ENCODE measurements at regions not wholly inside any gene's neighbourhood (a gene's known extent, or its start where the extent isn't known, plus 50 kb on each side); places are given as distances from the start of the nearest gene placed in this dataset.

DNA sequence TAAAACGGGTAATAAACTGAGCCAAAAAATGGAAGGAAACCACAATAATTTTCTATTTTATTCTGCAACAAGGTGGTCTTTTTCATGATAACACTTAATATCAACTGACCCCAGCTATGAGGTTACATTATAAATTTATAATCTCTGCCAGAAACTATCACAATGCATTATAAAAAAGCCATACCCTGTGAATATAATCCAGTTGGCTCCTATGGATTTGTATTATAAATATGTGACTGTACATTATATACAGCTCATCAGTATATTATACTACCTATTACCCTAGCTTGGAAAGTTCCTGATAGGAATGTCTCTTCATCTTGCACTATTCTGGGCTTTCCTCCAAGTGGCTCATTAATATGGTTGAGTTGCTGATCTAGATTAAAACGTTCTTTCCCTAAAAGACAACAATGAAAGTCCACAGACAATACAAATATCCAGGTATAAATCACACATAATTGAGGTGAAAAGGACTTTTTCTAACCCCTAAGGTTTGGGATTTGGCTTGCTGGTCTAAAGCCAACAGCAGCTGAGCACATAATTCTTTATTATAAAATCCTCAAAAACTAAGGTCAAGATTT, 487.7 kb downstream of the TTLL7 start:
- TF ChIP-seq POLR2AphosphoS5 (IDR thresholded peaks at IDR 0.05; ENCODE audit: low read depth, low read length) = no peak
- TF ChIP-seq, protein P1, sequence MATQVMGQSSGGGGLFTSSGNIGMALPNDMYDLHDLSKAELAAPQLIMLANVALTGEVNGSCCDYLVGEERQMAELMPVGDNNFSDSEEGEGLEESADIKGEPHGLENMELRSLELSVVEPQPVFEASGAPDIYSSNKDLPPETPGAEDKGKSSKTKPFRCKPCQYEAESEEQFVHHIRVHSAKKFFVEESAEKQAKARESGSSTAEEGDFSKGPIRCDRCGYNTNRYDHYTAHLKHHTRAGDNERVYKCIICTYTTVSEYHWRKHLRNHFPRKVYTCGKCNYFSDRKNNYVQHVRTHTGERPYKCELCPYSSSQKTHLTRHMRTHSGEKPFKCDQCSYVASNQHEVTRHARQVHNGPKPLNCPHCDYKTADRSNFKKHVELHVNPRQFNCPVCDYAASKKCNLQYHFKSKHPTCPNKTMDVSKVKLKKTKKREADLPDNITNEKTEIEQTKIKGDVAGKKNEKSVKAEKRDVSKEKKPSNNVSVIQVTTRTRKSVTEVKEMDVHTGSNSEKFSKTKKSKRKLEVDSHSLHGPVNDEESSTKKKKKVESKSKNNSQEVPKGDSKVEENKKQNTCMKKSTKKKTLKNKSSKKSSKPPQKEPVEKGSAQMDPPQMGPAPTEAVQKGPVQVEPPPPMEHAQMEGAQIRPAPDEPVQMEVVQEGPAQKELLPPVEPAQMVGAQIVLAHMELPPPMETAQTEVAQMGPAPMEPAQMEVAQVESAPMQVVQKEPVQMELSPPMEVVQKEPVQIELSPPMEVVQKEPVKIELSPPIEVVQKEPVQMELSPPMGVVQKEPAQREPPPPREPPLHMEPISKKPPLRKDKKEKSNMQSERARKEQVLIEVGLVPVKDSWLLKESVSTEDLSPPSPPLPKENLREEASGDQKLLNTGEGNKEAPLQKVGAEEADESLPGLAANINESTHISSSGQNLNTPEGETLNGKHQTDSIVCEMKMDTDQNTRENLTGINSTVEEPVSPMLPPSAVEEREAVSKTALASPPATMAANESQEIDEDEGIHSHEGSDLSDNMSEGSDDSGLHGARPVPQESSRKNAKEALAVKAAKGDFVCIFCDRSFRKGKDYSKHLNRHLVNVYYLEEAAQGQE (IDR thresholded peaks at IDR 0.05; ENCODE audit: insufficient read depth in 1 of 2, low read depth in 2 of 2, low read length in 2 of 2) = no peak
- no peak for TF ChIP-seq SIN3A (IDR thresholded peaks at IDR 0.05; ENCODE audit: borderline replicate concordance, insufficient read depth, low read length)
- no peak for TF ChIP-seq TAF1 (IDR thresholded peaks at IDR 0.05; ENCODE audit: borderline replicate concordance, insufficient read depth, low read length)
